ENCODE measurements at regions not wholly inside any gene's neighbourhood (a gene's known extent, or its start where the extent isn't known, plus 50 kb on each side); places are given as distances from the start of the nearest gene placed in this dataset.

DNA sequence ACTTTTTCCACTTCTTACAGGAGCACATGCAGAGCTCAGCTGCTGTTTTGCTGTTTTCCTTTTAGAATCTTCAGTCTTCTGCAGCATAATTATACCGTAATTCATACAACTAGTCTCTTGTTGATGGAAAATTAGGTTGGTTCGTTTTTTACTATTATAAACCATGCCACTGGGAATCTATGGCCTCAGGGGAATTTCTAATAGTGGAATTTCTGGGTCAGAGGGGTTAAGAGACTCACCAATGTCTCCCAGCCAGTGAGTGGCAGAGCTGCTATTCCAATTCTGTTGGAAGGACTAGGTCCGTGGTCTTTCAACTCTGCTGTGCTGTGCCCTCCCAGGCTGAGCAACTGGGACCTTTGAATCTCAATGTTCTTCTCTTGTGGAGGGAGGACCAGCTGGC is 282.5 kb downstream of the ZSWIM6 start:
- TF ChIP-seq, protein P1, sequence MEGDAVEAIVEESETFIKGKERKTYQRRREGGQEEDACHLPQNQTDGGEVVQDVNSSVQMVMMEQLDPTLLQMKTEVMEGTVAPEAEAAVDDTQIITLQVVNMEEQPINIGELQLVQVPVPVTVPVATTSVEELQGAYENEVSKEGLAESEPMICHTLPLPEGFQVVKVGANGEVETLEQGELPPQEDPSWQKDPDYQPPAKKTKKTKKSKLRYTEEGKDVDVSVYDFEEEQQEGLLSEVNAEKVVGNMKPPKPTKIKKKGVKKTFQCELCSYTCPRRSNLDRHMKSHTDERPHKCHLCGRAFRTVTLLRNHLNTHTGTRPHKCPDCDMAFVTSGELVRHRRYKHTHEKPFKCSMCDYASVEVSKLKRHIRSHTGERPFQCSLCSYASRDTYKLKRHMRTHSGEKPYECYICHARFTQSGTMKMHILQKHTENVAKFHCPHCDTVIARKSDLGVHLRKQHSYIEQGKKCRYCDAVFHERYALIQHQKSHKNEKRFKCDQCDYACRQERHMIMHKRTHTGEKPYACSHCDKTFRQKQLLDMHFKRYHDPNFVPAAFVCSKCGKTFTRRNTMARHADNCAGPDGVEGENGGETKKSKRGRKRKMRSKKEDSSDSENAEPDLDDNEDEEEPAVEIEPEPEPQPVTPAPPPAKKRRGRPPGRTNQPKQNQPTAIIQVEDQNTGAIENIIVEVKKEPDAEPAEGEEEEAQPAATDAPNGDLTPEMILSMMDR (IDR thresholded peaks at IDR 0.05): no peak
- TF ChIP-seq POLR2AphosphoS5 (IDR thresholded peaks at IDR 0.05; ENCODE audit: insufficient read depth in 1 of 2, low read depth in 1 of 2): no peak

Measured in vagina (tissue), 2 donors.